Neural progenitor cell (in vitro differentiated cells): ENCODE measurements at regions not wholly inside any gene's neighbourhood (a gene's known extent, or its start where the extent isn't known, plus 50 kb on each side); places are given as distances from the start of the nearest gene placed in this dataset.

Source experiments
- DNase-seq: peaks from one replicate; pipeline ENCODE4 v3.0.0-alpha.2; 2016; ENCODE audit warnings: low spot score
- H2AFZ ChIP-seq: fragments of 200-600 bp; sonication (generic); replicated peaks from 2 replicates; pipeline ENCODE4 v1.6.1; 2016; ENCODE audit warnings: antibody characterized with exemption
- H3F3A ChIP-seq: fragments of 200-600 bp; sonication (generic); 2 replicates; pipeline ENCODE4 v1.6.1; 2016; ENCODE audit warnings: antibody characterized with exemption, low read depth
- H3K27ac ChIP-seq: fragments of 200-600 bp; sonication (generic); 2 replicates; pipeline ENCODE4 v1.5.1; 2016; ENCODE audit warnings: mild to moderate bottlenecking
- H3K27me3 ChIP-seq: fragments of 200-600 bp; sonication (generic); 2 replicates; pipeline ENCODE4 v1.6.1; 2016; ENCODE audit warnings: mild to moderate bottlenecking, moderate library complexity
- H3K36me3 ChIP-seq: fragments of 200-600 bp; sonication (generic); 2 replicates; pipeline ENCODE4 v1.5.1; 2016
- H3K4me1 ChIP-seq: fragments of 200-600 bp; sonication (generic); 2 replicates; pipeline ENCODE4 v1.6.1; 2016; ENCODE audit warnings: mixed run types
- H3K4me2 ChIP-seq: fragments of 200-600 bp; sonication (generic); 2 replicates; pipeline ENCODE4 v1.6.1; 2016
- H3K4me3 ChIP-seq: fragments of 200-600 bp; sonication (generic); 2 replicates; pipeline ENCODE4 v1.5.1; 2016
- H3K79me2 ChIP-seq: fragments of 200-600 bp; sonication (generic); 2 replicates; pipeline ENCODE4 v1.6.1; 2016; ENCODE audit warnings: low read depth
- H3K9ac ChIP-seq: fragments of 200-600 bp; sonication (generic); 2 replicates; pipeline ENCODE4 v1.6.1; 2016
- H3K9me3 ChIP-seq: fragments of 200-600 bp; sonication (generic); 2 replicates; pipeline ENCODE4 v1.5.1; 2016; ENCODE audit warnings: low read depth
- H4K20me1 ChIP-seq: fragments of 200-600 bp; sonication (generic); 2 replicates; pipeline ENCODE4 v1.6.1; 2016; ENCODE audit warnings: low read depth
- H3K27ac Mint-ChIP-seq: 3 replicates; pipeline ENCODE4 v1.8.0; 2021; ENCODE audit warnings: mixed read lengths
- H3K27me3 Mint-ChIP-seq: 2 replicates; pipeline ENCODE4 v1.8.0; 2022; ENCODE audit warnings: low read depth, mild to moderate bottlenecking, inconsistent platforms, moderate library complexity, mixed read lengths; ENCODE audit not compliant: insufficient read depth
- H3K36me3 Mint-ChIP-seq: 3 replicates; pipeline ENCODE4 v1.8.0; 2021; ENCODE audit warnings: mixed read lengths
- H3K4me1 Mint-ChIP-seq: 3 replicates; pipeline ENCODE4 v1.8.0; 2021; ENCODE audit warnings: mixed read lengths
- H3K4me3 Mint-ChIP-seq: 3 replicates; pipeline ENCODE4 v1.8.0; 2021; ENCODE audit warnings: mild to moderate bottlenecking, moderate library complexity, mixed read lengths
- H3K9me3 Mint-ChIP-seq: 3 replicates; pipeline ENCODE4 v1.8.0; 2020; ENCODE audit warnings: mixed read lengths
- CTCF ChIP-seq: fragments of 200-600 bp; sonication (generic); IDR thresholded peaks from 2 replicates; pipeline ENCODE4 v1.5.1; 2017; ENCODE audit warnings: antibody characterized with exemption, mild to moderate bottlenecking
- EZH2 ChIP-seq: fragments of 200-600 bp; sonication (generic); IDR thresholded peaks from 2 replicates; pipeline ENCODE4 v1.6.1; 2017; ENCODE audit warnings: antibody characterized with exemption, mild to moderate bottlenecking, moderate library complexity
- EZH2phosphoT487 ChIP-seq: fragments of 200-600 bp; sonication (generic); IDR thresholded peaks from 2 replicates; pipeline ENCODE4 v1.6.1; 2017; ENCODE audit warnings: antibody characterized with exemption

GRCh38 chr13:79973533-79973963, 367.4 kb downstream of the SPRY2 start:
- Histone ChIP-seq H3K27ac (no peak overlapping the region), H4K20me1 (no peaks in the 10 kb centered on the region), H3F3A (no peaks in the 10 kb centered on the region), H3K4me2 (no peak overlapping the region), H3K4me1 (no peaks in the 10 kb centered on the region), H3K27me3 (no peaks in the 10 kb centered on the region), H3K36me3 (no peaks in the 10 kb centered on the region), H3K9me3 (no peaks in the 10 kb centered on the region), H3K9ac (no peak overlapping the region), H3K79me2 (no peaks in the 10 kb centered on the region), H2AFZ (no peak overlapping the region), H3K4me3 (no peak overlapping the region)
- Mint-ChIP-seq H3K36me3 (peaks cover 18% of the 10 kb centered on the region), H3K9me3 (peaks cover 80% of the 10 kb centered on the region), H3K4me3 (no peak overlapping the region), H3K4me1 (no peaks in the 10 kb centered on the region), H3K27me3 (peaks cover 10% of the 10 kb centered on the region), H3K27ac (no peak overlapping the region)
- TF ChIP-seq EZH2phosphoT487: no peak
- TF ChIP-seq CTCF: peak; percentile 48
- DNase-seq: no peak

- Histone ChIP-seq H3K27ac (no peak overlapping the region), H3F3A (no peaks in the 10 kb centered on the region), H3K4me3 (no peak overlapping the region), H3K9ac (no peak overlapping the region), H3K4me2 (no peak overlapping the region), H3K79me2 (no peaks in the 10 kb centered on the region), H3K9me3 (no peaks in the 10 kb centered on the region), H4K20me1 (no peaks in the 10 kb centered on the region), H2AFZ (no peak overlapping the region), H3K4me1 (no peaks in the 10 kb centered on the region), H3K36me3 (no peaks in the 10 kb centered on the region), H3K27me3 (no peaks in the 10 kb centered on the region)
- H3K9me3 Mint-ChIP-seq: peaks cover 74% of the 10 kb centered on the region
- peaks cover 8% of the 10 kb centered on the region for H3K27me3 Mint-ChIP-seq
- H3K4me3 Mint-ChIP-seq: no peak overlapping the region
- no peak for DNase-seq
- no peak for TF ChIP-seq EZH2
- peaks cover 16% of the 10 kb centered on the region for H3K36me3 Mint-ChIP-seq
- no peak overlapping the region for H3K27ac Mint-ChIP-seq
- no peaks in the 10 kb centered on the region for H3K4me1 Mint-ChIP-seq
Observed at GRCh38 chr13:79972066-79972569, 368.8 kb downstream of the SPRY2 start.

GRCh38 chr13:79966493-79966895, 374.4 kb downstream of the SPRY2 start:
- Histone ChIP-seq H3K27me3 (no peaks in the 10 kb centered on the region), H3K36me3 (no peaks in the 10 kb centered on the region), H3K4me1 (no peaks in the 10 kb centered on the region), H3K27ac (no peak overlapping the region), H3K4me3 (no peak overlapping the region), H3K4me2 (no peak overlapping the region), H4K20me1 (no peaks in the 10 kb centered on the region), H3F3A (no peaks in the 10 kb centered on the region), H3K79me2 (no peaks in the 10 kb centered on the region), H3K9ac (no peak overlapping the region), H2AFZ (peak overlapping the region; percentile 20), H3K9me3 (no peaks in the 10 kb centered on the region)
- Mint-ChIP-seq H3K4me1 (peaks cover 9% of the 10 kb centered on the region), H3K27ac (peak overlapping the region; percentile 27), H3K36me3 (peaks cover 12% of the 10 kb centered on the region), H3K9me3 (peaks cover 56% of the 10 kb centered on the region), H3K27me3 (peaks cover 4% of the 10 kb centered on the region), H3K4me3 (no peak overlapping the region)
- no peak for DNase-seq
- TF ChIP-seq EZH2phosphoT487 (no peak), CTCF (no peak), EZH2 (no peak)

GRCh38 chr13:79966059-79966458, 374.9 kb downstream of the SPRY2 start:
- Histone ChIP-seq H3K9ac (no peak overlapping the region), H3K27me3 (no peaks in the 10 kb centered on the region), H3K4me1 (no peaks in the 10 kb centered on the region), H3K27ac (no peak overlapping the region), H3K36me3 (no peaks in the 10 kb centered on the region), H2AFZ (no peak overlapping the region), H3K79me2 (no peaks in the 10 kb centered on the region), H3K4me3 (no peak overlapping the region), H3F3A (no peaks in the 10 kb centered on the region), H3K9me3 (no peaks in the 10 kb centered on the region), H3K4me2 (no peak overlapping the region), H4K20me1 (no peaks in the 10 kb centered on the region)
- no peak overlapping the region for H3K4me3 Mint-ChIP-seq
- H3K27ac Mint-ChIP-seq: no peak overlapping the region
- H3K4me1 Mint-ChIP-seq: peaks cover 9% of the 10 kb centered on the region
- H3K36me3 Mint-ChIP-seq: peaks cover 9% of the 10 kb centered on the region
- TF ChIP-seq EZH2phosphoT487 (no peak), CTCF (no peak), EZH2 (no peak)
- DNase-seq: no peak
- peaks cover 56% of the 10 kb centered on the region for H3K9me3 Mint-ChIP-seq
- peaks cover 2% of the 10 kb centered on the region for H3K27me3 Mint-ChIP-seq
